ENCODE measurements at regions not wholly inside any gene's neighbourhood (a gene's known extent, or its start where the extent isn't known, plus 50 kb on each side); places are given as distances from the start of the nearest gene placed in this dataset.

GRCh38 chr5:125310749-125311148 is 564.3 kb upstream of the ZNF608 start:
- Histone ChIP-seq H3K4me1 (ENCODE audit: control insufficient read depth, insufficient read depth, low read length) (no peaks in the 10 kb centered on the region), H3K36me3 (ENCODE audit: control insufficient read depth, insufficient read depth, low read length) (no peaks in the 10 kb centered on the region), H3K9ac (ENCODE audit: extremely low read depth, low read length, poor library complexity, severe bottlenecking) (no peak overlapping the region), H3K4me3 (ENCODE audit: low read length) (no peak overlapping the region), H3K9me3 (ENCODE audit: control insufficient read depth, low read length) (peaks cover 21% of the 10 kb centered on the region), H3K27ac (ENCODE audit: low read depth, low read length) (no peak overlapping the region), H3K27me3 (ENCODE audit: control insufficient read depth, insufficient read depth, low read length, poor library complexity, severe bottlenecking) (no peaks in the 10 kb centered on the region)
- Mint-ChIP-seq H3K36me3 (ENCODE audit: low read depth) (peaks cover 15% of the 10 kb centered on the region), H3K4me1 (no peaks in the 10 kb centered on the region), H3K27ac (no peak overlapping the region), H3K27me3 (ENCODE audit: insufficient read depth) (no peaks in the 10 kb centered on the region), H3K9me3 (peaks cover 57% of the 10 kb centered on the region), H3K4me3 (no peak overlapping the region)
- no peak for TF ChIP-seq CTCF (conservative IDR thresholded peaks at IDR 0.05)
- no peak for DNase-seq

- no peak for DNase-seq
- TF ChIP-seq CTCF (conservative IDR thresholded peaks at IDR 0.05): no peak
- no peaks in the 10 kb centered on the region for H3K4me1 Mint-ChIP-seq
- Histone ChIP-seq H3K9ac (ENCODE audit: extremely low read depth, low read length, poor library complexity, severe bottlenecking) (no peak overlapping the region), H3K36me3 (ENCODE audit: control insufficient read depth, insufficient read depth, low read length) (no peaks in the 10 kb centered on the region), H3K27me3 (ENCODE audit: control insufficient read depth, insufficient read depth, low read length, poor library complexity, severe bottlenecking) (no peaks in the 10 kb centered on the region), H3K4me1 (ENCODE audit: control insufficient read depth, insufficient read depth, low read length) (no peaks in the 10 kb centered on the region), H3K27ac (ENCODE audit: low read depth, low read length) (no peak overlapping the region), H3K9me3 (ENCODE audit: control insufficient read depth, low read length) (peaks cover 17% of the 10 kb centered on the region), H3K4me3 (ENCODE audit: low read length) (no peak overlapping the region)
- H3K36me3 Mint-ChIP-seq (ENCODE audit: low read depth): peaks cover 15% of the 10 kb centered on the region
- H3K9me3 Mint-ChIP-seq: peaks cover 47% of the 10 kb centered on the region
- no peaks in the 10 kb centered on the region for H3K27me3 Mint-ChIP-seq (ENCODE audit: insufficient read depth)
- H3K27ac Mint-ChIP-seq: no peak overlapping the region
- H3K4me3 Mint-ChIP-seq: no peak overlapping the region
- WGBS, 2 experiments (ENCODE audit: insufficient coverage in 1 of 2, insufficient read length in 1 of 2): 100% methylated on average over 1 of the region's 1 CpG; no CpG with 5 or more reads in 1 of the 2 experiments
Observed at GRCh38 chr5:125311743-125312142, 565.3 kb upstream of the ZNF608 start.

- H3K27me3 ChIP-seq (ENCODE audit: control insufficient read depth, insufficient read depth, low read length, poor library complexity, severe bottlenecking): no peaks in the 10 kb centered on the region
- 92 to 97% methylated on average over 3 to 4 of the region's 4 CpGs for WGBS, 2 experiments (ENCODE audit: insufficient coverage in 1 of 2, insufficient read length in 1 of 2)
- H3K27me3 Mint-ChIP-seq (ENCODE audit: insufficient read depth): no peaks in the 10 kb centered on the region
- no peak overlapping the region for H3K27ac ChIP-seq (ENCODE audit: low read depth, low read length)
- H3K4me3 Mint-ChIP-seq: no peak overlapping the region
- H3K4me1 Mint-ChIP-seq: peaks cover 9% of the 10 kb centered on the region
- no peak overlapping the region for H3K27ac Mint-ChIP-seq
- peaks cover 10% of the 10 kb centered on the region for H3K36me3 Mint-ChIP-seq (ENCODE audit: low read depth)
- no peak for TF ChIP-seq CTCF (conservative IDR thresholded peaks at IDR 0.05)
- peaks cover 16% of the 10 kb centered on the region for H3K9me3 ChIP-seq (ENCODE audit: control insufficient read depth, low read length)
- no peak overlapping the region for H3K9ac ChIP-seq (ENCODE audit: extremely low read depth, low read length, poor library complexity, severe bottlenecking)
- no peaks in the 10 kb centered on the region for H3K4me1 ChIP-seq (ENCODE audit: control insufficient read depth, insufficient read depth, low read length)
- H3K4me3 ChIP-seq (ENCODE audit: low read length): no peak overlapping the region
- no peak for DNase-seq
- H3K36me3 ChIP-seq (ENCODE audit: control insufficient read depth, insufficient read depth, low read length): no peaks in the 10 kb centered on the region
- H3K9me3 Mint-ChIP-seq: peaks cover 30% of the 10 kb centered on the region
Observed at GRCh38 chr5:125313555-125313954, 567.1 kb upstream of the ZNF608 start.
